Chondrocyte (in vitro differentiated cells): ENCODE measurements at regions not wholly inside any gene's neighbourhood (a gene's known extent, or its start where the extent isn't known, plus 50 kb on each side); places are given as distances from the start of the nearest gene placed in this dataset.

Source experiments
- DNase-seq: peaks from one replicate; pipeline ENCODE4 v3.0.0; 2021; ENCODE audit warnings: mixed read lengths, low spot score
- H3K27ac Mint-ChIP-seq: one replicate; pipeline ENCODE4 v1.8.0; 2021; ENCODE audit warnings: mild to moderate bottlenecking, moderate library complexity, mixed read lengths; ENCODE audit not compliant: unreplicated experiment
- H3K27me3 Mint-ChIP-seq: 2 replicates; pipeline ENCODE4 v1.8.0; 2021; ENCODE audit warnings: low read depth, mixed read lengths
- H3K36me3 Mint-ChIP-seq: 2 replicates; pipeline ENCODE4 v1.8.0; 2021; ENCODE audit warnings: low read depth, mixed read lengths
- H3K4me1 Mint-ChIP-seq: 2 replicates; pipeline ENCODE4 v1.8.0; 2021; ENCODE audit warnings: low read depth, mild to moderate bottlenecking, mixed read lengths
- H3K4me3 Mint-ChIP-seq: one replicate; pipeline ENCODE4 v1.8.0; 2021; ENCODE audit warnings: mild to moderate bottlenecking, moderate library complexity, mixed read lengths; ENCODE audit not compliant: unreplicated experiment
- H3K9me3 Mint-ChIP-seq: 2 replicates; pipeline ENCODE4 v1.8.0; 2021; ENCODE audit warnings: low read depth, mixed read lengths
- CTCF ChIP-seq: fragments of 200-600 bp; sonication (generic); IDR thresholded peaks from 2 replicates; pipeline ENCODE4 v1.5.0; 2021; ENCODE audit warnings: antibody characterized with exemption, mild to moderate bottlenecking, moderate library complexity

- TF ChIP-seq CTCF, result no peak
- Mint-ChIP-seq H3K27ac (no peak overlapping the region), H3K9me3 (no peaks in the 10 kb centered on the region)
These were observed 110.8 kb upstream of the ELAC2 start for GRCh38 chr17:13128676-13129075.

GRCh38 chr17:13127921-13128602 is 110.2 kb upstream of the ELAC2 start:
- no peak for TF ChIP-seq CTCF
- no peak for DNase-seq
- H3K4me3 Mint-ChIP-seq, result no peak overlapping the region
- no peaks in the 10 kb centered on the region for H3K36me3 Mint-ChIP-seq
- H3K27ac Mint-ChIP-seq, result no peak overlapping the region
- peaks cover 3% of the 10 kb centered on the region for H3K4me1 Mint-ChIP-seq
- H3K27me3 Mint-ChIP-seq, result peaks cover 8% of the 10 kb centered on the region
- no peaks in the 10 kb centered on the region for H3K9me3 Mint-ChIP-seq

More at GRCh38 chr17:13128676-13129075, 110.8 kb upstream of the ELAC2 start:
- Mint-ChIP-seq H3K4me3 (no peak overlapping the region), H3K36me3 (no peaks in the 10 kb centered on the region), H3K4me1 (peaks cover 3% of the 10 kb centered on the region), H3K27me3 (peaks cover 11% of the 10 kb centered on the region)
- DNase-seq, result no peak

- no peak overlapping the region for H3K4me3 Mint-ChIP-seq
- H3K27ac Mint-ChIP-seq, result no peak overlapping the region
- H3K27me3 Mint-ChIP-seq, result peaks cover 24% of the 10 kb centered on the region
- TF ChIP-seq CTCF, result no peak
- H3K36me3 Mint-ChIP-seq, result no peaks in the 10 kb centered on the region
- no peaks in the 10 kb centered on the region for H3K4me1 Mint-ChIP-seq
- H3K9me3 Mint-ChIP-seq, result no peaks in the 10 kb centered on the region
- DNase-seq, result no peak
These were observed 103.0 kb upstream of the ELAC2 start for GRCh38 chr17:13120864-13121263.

- H3K27me3 Mint-ChIP-seq, result peaks cover 22% of the 10 kb centered on the region
These were observed 100.5 kb upstream of the ELAC2 start for GRCh38 chr17:13118311-13118710.

GRCh38 chr17:13117616-13118015 is 99.8 kb upstream of the ELAC2 start:
- Mint-ChIP-seq H3K27me3 (peaks cover 26% of the 10 kb centered on the region), H3K4me1 (peaks cover 12% of the 10 kb centered on the region), H3K4me3 (no peak overlapping the region), H3K9me3 (no peaks in the 10 kb centered on the region), H3K36me3 (no peaks in the 10 kb centered on the region), H3K27ac (no peak overlapping the region)
- TF ChIP-seq CTCF, result no peak
- DNase-seq, result no peak

More at GRCh38 chr17:13118311-13118710, 100.5 kb upstream of the ELAC2 start:
- no peak for TF ChIP-seq CTCF
- peaks cover 12% of the 10 kb centered on the region for H3K4me1 Mint-ChIP-seq
- DNase-seq, result no peak
- no peaks in the 10 kb centered on the region for H3K9me3 Mint-ChIP-seq
- H3K27ac Mint-ChIP-seq, result no peak overlapping the region
- H3K36me3 Mint-ChIP-seq, result no peaks in the 10 kb centered on the region
- no peak overlapping the region for H3K4me3 Mint-ChIP-seq
